Gastroesophageal sphincter (tissue), 3 donors: ENCODE measurements at regions not wholly inside any gene's neighbourhood (a gene's known extent, or its start where the extent isn't known, plus 50 kb on each side); places are given as distances from the start of the nearest gene placed in this dataset.

Source experiments
- POLR2A ChIP-seq, 2 donors: fragments of 450-650 bp; IDR thresholded peaks; one replicate each; pipeline ENCODE4 v1.6.1; 2017; ENCODE audit warnings: antibody characterized with exemption in 2 of 2, mild to moderate bottlenecking in 2 of 2, moderate library complexity in 1 of 2
- TF ChIP-seq, protein P1 (sequence below), 4 experiments: fragments of 200-600 bp in 2 of 4; fragments of 450-650 bp in 2 of 4; sonication (generic) in 1 of 4; IDR thresholded peaks; one replicate each; pipeline ENCODE4 v1.5.1; 2017 to 2019; ENCODE audit warnings: antibody characterized with exemption in 4 of 4, mild to moderate bottlenecking in 2 of 4, moderate library complexity in 2 of 4

DNA sequence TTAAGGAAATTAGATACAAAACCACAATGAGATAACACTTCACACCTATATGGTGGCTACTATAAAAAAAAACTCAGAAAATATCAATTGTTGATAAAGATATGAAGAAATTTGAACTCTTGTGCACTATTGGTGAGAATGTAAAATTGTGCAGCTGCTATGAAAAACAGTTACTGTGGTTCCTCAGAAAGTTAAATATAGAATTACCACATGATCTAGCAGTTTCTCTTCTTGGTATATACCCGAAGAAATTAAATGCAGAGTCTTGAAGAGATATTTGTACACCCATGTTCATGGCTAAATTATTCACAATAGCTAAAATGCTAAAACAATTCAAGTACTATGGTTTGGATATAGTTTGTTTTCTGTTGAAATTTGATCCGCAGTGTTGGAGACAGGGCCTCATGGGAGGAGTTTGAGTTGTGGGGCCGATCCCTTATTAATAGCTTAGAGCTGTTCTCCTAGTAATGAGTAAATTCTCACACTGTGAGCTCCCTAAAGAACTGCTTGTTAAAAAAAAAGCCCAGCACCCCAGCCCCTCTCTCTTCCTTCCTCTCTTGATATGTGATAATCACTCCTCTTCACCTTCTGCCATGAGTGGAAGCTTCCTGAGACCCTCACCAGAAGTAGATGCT, 1412.1 kb downstream of the PLA2G4A start:
- TF ChIP-seq, protein P1, sequence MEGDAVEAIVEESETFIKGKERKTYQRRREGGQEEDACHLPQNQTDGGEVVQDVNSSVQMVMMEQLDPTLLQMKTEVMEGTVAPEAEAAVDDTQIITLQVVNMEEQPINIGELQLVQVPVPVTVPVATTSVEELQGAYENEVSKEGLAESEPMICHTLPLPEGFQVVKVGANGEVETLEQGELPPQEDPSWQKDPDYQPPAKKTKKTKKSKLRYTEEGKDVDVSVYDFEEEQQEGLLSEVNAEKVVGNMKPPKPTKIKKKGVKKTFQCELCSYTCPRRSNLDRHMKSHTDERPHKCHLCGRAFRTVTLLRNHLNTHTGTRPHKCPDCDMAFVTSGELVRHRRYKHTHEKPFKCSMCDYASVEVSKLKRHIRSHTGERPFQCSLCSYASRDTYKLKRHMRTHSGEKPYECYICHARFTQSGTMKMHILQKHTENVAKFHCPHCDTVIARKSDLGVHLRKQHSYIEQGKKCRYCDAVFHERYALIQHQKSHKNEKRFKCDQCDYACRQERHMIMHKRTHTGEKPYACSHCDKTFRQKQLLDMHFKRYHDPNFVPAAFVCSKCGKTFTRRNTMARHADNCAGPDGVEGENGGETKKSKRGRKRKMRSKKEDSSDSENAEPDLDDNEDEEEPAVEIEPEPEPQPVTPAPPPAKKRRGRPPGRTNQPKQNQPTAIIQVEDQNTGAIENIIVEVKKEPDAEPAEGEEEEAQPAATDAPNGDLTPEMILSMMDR (IDR thresholded peaks at IDR 0.05) = no peak
- TF ChIP-seq POLR2A (IDR thresholded peaks at IDR 0.05) = no peak
